Urinary bladder (tissue), 3 donors: ENCODE measurements at regions not wholly inside any gene's neighbourhood (a gene's known extent, or its start where the extent isn't known, plus 50 kb on each side); places are given as distances from the start of the nearest gene placed in this dataset.
A peak's percentile ranks its signal among the peaks of the same experiment; 100 is the strongest.

ENCODE experiments used
- DNase-seq: peaks from one replicate; pipeline ENCODE4 v3.0.0-alpha.2; 2015; ENCODE audit errors: extremely low spot score
- H3K27ac ChIP-seq: one replicate; pipeline ENCODE4 v1.5.1; 2013; ENCODE audit warnings: low read depth, mild to moderate bottlenecking, moderate library complexity
- H3K36me3 ChIP-seq: one replicate; pipeline ENCODE4 v1.6.1; 2013; ENCODE audit warnings: mild to moderate bottlenecking, moderate library complexity; ENCODE audit not compliant: insufficient read depth
- H3K4me1 ChIP-seq: one replicate; pipeline ENCODE4 v1.6.1; 2013; ENCODE audit warnings: mild to moderate bottlenecking, moderate library complexity; ENCODE audit not compliant: insufficient read depth
- H3K4me3 ChIP-seq: one replicate; pipeline ENCODE4 v1.5.1; 2013; ENCODE audit warnings: low read depth, low read length
- WGBS: extraction: QIAGEN DNeasy Blood & Tissue Kit; methylation state at CpG from one replicate; pipeline ENCODE4 v1.1.7; 2013; 5-methylcytosine and 5-hydroxymethylcytosine counted together
- donor health status: healthy with polysubstance abuse.
- donor health status: healthy.

GRCh38 chr7:47047384-47047783 lies 534.5 kb downstream of the TNS3 start:
- peak; percentile 23 for DNase-seq
- H3K4me3 ChIP-seq: no peak overlapping the region
- no peak overlapping the region for H3K27ac ChIP-seq
- H3K36me3 ChIP-seq: no peaks in the 10 kb centered on the region
- H3K4me1 ChIP-seq: no peaks in the 10 kb centered on the region
- WGBS: 73% methylated on average over 2 of the region's 2 CpGs

GRCh38 chr7:47046949-47047348 lies 535.0 kb downstream of the TNS3 start:
- H3K4me1 ChIP-seq: no peaks in the 10 kb centered on the region
- no peak overlapping the region for H3K4me3 ChIP-seq
- H3K27ac ChIP-seq: no peak overlapping the region
- WGBS: 83% methylated on average over 9 of the region's 9 CpGs
- DNase-seq: no peak
- H3K36me3 ChIP-seq: no peaks in the 10 kb centered on the region

GRCh38 chr7:47045207-47046051 lies 536.5 kb downstream of the TNS3 start:
- no peaks in the 10 kb centered on the region for H3K4me1 ChIP-seq
- no peaks in the 10 kb centered on the region for H3K36me3 ChIP-seq
- no peak overlapping the region for H3K4me3 ChIP-seq
- no peak for DNase-seq
- H3K27ac ChIP-seq: no peak overlapping the region
- 27% methylated on average over 11 of the region's 11 CpGs for WGBS

- no peaks in the 10 kb centered on the region for H3K4me1 ChIP-seq
- WGBS: 67% methylated on average over 3 of the region's 3 CpGs
- no peak overlapping the region for H3K27ac ChIP-seq
- no peaks in the 10 kb centered on the region for H3K36me3 ChIP-seq
- H3K4me3 ChIP-seq: no peak overlapping the region
- DNase-seq: no peak
Observed at GRCh38 chr7:47044625-47045024, 537.3 kb downstream of the TNS3 start.

DNA sequence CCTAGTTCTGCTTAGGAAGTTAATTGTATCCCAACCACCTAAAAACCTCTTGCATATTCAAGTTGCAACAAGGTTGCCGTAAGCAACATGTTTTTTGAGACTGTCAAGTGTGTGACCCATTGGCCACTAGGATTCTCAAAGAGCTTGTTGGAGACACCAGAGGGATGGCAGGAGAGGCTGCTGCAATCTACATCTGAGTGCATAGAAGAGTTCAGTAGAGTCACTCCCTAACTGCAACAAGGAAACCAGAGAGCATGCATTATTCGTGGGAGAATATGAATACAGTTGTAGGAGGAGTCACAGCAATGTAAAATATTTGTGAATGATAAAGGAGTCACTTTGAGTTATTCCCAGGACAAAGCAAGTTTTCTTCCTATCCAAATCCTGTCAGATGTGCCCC lies 538.6 kb downstream of the TNS3 start:
- H3K4me1 ChIP-seq: peaks cover 3% of the 10 kb centered on the region
- no peaks in the 10 kb centered on the region for H3K36me3 ChIP-seq
- WGBS: 86% methylated on average over 2 of the region's 2 CpGs
- H3K27ac ChIP-seq: no peak overlapping the region
- H3K4me3 ChIP-seq: no peak overlapping the region
- no peak for DNase-seq

DNA sequence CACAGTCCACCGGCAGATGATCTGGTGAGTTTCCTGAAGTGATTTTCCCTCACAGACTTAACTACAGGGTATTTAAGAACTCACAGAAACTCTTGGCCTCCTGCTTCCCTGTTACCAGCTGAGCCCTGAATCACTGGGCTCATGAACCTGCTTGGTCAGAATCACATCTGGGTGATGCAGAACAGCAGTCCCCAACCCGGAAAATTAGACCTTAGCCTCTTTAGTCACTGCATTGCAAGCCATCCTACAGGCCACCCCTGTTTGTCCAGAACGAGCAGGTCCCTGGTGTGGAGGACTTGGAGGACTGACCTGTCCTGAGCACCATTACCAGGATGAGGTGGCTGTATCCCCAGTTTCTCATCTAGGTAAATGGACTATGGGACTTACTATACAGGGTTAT lies 539.2 kb downstream of the TNS3 start:
- Histone ChIP-seq H3K4me3 (no peak overlapping the region), H3K4me1 (peaks cover 3% of the 10 kb centered on the region), H3K27ac (no peak overlapping the region), H3K36me3 (no peaks in the 10 kb centered on the region)
- WGBS: 92% methylated on average over 3 of the region's 3 CpGs
- DNase-seq: no peak

DNA sequence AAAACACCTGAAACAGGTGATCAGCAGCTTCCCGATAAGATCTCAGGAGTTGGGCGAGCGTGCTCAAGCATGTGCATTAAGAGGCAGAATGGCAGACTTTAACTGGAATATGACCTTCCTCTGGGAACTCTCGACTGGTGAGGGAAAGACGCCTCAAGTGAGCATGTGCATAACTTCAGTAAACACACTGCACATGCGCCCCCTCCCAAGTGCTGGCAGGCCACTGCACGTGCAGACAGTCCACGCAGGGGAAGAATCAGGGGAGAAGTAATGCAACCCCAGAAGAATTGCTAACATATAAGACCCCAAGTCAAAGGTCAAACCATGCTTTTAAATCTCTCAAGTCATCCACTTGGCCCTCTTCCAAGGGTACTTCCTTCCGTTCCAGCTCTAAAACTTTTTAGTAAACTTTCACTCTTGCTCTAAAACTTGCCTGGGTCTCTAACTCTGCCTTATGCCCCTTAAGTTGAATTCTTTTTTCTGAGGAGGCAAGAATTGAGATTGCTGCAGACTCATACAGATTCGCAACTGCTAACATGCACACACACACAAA lies 541.0 kb downstream of the TNS3 start:
- Histone ChIP-seq H3K4me3 (no peak overlapping the region), H3K4me1 (peaks cover 3% of the 10 kb centered on the region), H3K36me3 (no peaks in the 10 kb centered on the region), H3K27ac (no peak overlapping the region)
- 73% methylated on average over 10 of the region's 10 CpGs for WGBS
- no peak for DNase-seq

DNA sequence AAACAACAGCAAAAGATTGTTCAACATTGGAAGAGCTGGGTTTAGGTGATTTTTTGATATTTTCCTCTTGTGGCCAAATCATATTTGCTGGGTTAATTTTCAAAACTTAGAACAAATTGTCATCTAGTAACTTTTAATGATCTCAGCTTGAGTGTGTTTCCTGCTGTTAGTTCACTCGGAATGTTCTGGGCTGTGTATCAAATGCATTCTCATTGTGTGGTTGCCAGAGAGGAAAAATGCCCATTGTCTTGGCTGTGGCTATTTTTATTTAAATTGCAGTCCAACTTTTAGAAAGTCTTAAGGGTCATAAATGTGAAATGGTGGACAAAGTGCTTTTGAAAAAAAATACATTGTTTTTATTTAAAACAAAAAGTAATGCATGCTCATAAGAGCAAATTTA lies 542.0 kb downstream of the TNS3 start:
- DNase-seq: no peak
- WGBS: 16% methylated on average over 1 of the region's 1 CpG
- Histone ChIP-seq H3K27ac (no peak overlapping the region), H3K4me3 (no peak overlapping the region), H3K4me1 (peaks cover 3% of the 10 kb centered on the region), H3K36me3 (no peaks in the 10 kb centered on the region)

GRCh38 chr7:47039089-47039648 lies 542.7 kb downstream of the TNS3 start:
- no peaks in the 10 kb centered on the region for H3K36me3 ChIP-seq
- H3K4me1 ChIP-seq: peaks cover 3% of the 10 kb centered on the region
- H3K4me3 ChIP-seq: no peak overlapping the region
- no peak for DNase-seq
- WGBS: 83% methylated on average over 6 of the region's 6 CpGs
- no peak overlapping the region for H3K27ac ChIP-seq

GRCh38 chr7:47038621-47039020 lies 543.3 kb downstream of the TNS3 start:
- Histone ChIP-seq H3K36me3 (no peaks in the 10 kb centered on the region), H3K4me1 (peaks cover 3% of the 10 kb centered on the region), H3K27ac (no peak overlapping the region), H3K4me3 (no peak overlapping the region)
- DNase-seq: no peak
- 81% methylated on average over 6 of the region's 6 CpGs for WGBS

GRCh38 chr7:47037607-47038006 lies 544.3 kb downstream of the TNS3 start:
- H3K27ac ChIP-seq: no peak overlapping the region
- H3K4me1 ChIP-seq: peaks cover 3% of the 10 kb centered on the region
- 90% methylated on average over 7 of the region's 7 CpGs for WGBS
- no peak for DNase-seq
- H3K36me3 ChIP-seq: no peaks in the 10 kb centered on the region
- no peak overlapping the region for H3K4me3 ChIP-seq

DNA sequence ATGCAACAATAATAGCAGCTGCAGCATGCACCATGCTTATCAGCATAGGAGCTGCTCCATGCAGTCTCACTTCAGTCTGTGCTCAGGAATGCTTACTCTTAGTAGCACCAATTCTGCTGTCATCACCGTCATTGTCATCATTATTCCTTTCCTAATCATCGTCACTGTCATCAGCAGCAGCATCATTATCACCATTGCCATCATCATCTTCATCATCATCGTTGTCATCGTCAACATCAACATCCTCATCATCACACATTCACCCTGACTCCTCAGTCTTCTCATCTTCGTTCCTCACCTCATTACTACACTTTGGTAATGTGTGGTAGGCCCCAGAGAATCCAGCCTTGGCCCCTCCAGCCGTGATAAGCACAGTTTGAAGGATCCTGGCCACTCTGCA lies 545.0 kb downstream of the TNS3 start:
- Histone ChIP-seq H3K4me1 (peaks cover 3% of the 10 kb centered on the region), H3K4me3 (no peak overlapping the region), H3K27ac (no peak overlapping the region), H3K36me3 (no peaks in the 10 kb centered on the region)
- WGBS: 94% methylated on average over 6 of the region's 6 CpGs
- DNase-seq: no peak

DNA sequence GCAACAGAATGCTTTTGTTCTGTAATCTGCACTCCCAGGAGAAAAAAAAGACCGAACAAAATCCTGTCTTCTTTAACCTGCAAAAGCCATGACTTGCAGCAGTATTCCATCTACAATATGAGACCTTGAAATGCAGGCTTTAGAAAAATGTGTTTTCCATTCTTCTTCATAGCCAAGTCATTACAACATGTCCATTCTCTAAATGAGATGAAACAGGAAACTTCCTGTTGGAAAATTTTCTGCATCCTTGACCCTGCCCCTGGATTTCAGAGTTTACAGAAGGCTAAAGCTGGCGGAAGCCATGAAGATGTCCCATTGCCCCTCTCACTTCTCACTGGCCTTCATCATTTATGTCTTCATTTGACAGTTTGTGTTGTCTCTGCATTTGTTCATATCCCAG lies 546.4 kb downstream of the TNS3 start:
- no peaks in the 10 kb centered on the region for H3K36me3 ChIP-seq
- H3K4me1 ChIP-seq: peaks cover 3% of the 10 kb centered on the region
- 82% methylated on average over 2 of the region's 2 CpGs for WGBS
- no peak overlapping the region for H3K27ac ChIP-seq
- no peak for DNase-seq
- no peak overlapping the region for H3K4me3 ChIP-seq

DNA sequence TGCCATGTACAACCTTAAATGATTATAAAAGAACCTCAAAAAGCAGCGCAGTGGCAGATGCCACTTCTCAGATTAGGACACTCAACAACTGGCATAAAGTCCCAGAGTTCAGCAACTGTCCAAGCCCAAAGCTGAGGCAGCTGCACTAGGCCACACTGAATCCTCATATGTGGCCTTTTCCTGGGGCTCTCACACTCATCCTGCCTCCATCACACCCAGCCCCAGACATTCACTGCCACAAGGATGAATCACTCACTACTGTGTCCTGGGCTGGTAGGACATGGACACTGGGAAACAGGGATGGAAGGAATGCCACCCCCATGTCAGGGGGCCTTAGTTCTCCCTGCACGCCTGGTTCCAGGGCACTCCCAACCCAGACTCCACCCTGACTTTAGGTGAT lies 547.7 kb downstream of the TNS3 start:
- no peak overlapping the region for H3K27ac ChIP-seq
- no peak overlapping the region for H3K4me3 ChIP-seq
- H3K36me3 ChIP-seq: no peaks in the 10 kb centered on the region
- DNase-seq: no peak
- 93% methylated on average over 2 of the region's 2 CpGs for WGBS
- peaks cover 2% of the 10 kb centered on the region for H3K4me1 ChIP-seq
